HG03342 (cell line): ENCODE measurements at regions not wholly inside any gene's neighbourhood (a gene's known extent, or its start where the extent isn't known, plus 50 kb on each side); places are given as distances from the start of the nearest gene placed in this dataset.

Experiments used
- ATAC-seq: cut with Tn5 transposase; IDR thresholded peaks from one replicate; pipeline ENCODE4 v1.9.1; 2021; ENCODE audit warnings: mild to moderate bottlenecking, moderate library complexity; ENCODE audit not compliant: unreplicated experiment

GRCh38 chrX:39829965-39830364 is 267.8 kb downstream of the BCOR start:
- no peak for ATAC-seq

GRCh38 chrX:39830414-39830813 is 267.3 kb downstream of the BCOR start:
- ATAC-seq, result no peak

GRCh38 chrX:39832211-39832610 is 265.5 kb downstream of the BCOR start:
- ATAC-seq, result no peak

GRCh38 chrX:39834600-39834999 is 263.2 kb downstream of the BCOR start:
- no peak for ATAC-seq

- no peak for ATAC-seq
Observed at GRCh38 chrX:39835241-39835640, 262.5 kb downstream of the BCOR start.

- no peak for ATAC-seq
Observed at GRCh38 chrX:39835776-39836175, 262.0 kb downstream of the BCOR start.

- ATAC-seq, result no peak
Observed at GRCh38 chrX:39836802-39837420, 260.8 kb downstream of the BCOR start.

GRCh38 chrX:39837688-39838087 is 260.1 kb downstream of the BCOR start:
- ATAC-seq, result no peak

GRCh38 chrX:39839371-39839770 is 258.4 kb downstream of the BCOR start:
- no peak for ATAC-seq

DNA sequence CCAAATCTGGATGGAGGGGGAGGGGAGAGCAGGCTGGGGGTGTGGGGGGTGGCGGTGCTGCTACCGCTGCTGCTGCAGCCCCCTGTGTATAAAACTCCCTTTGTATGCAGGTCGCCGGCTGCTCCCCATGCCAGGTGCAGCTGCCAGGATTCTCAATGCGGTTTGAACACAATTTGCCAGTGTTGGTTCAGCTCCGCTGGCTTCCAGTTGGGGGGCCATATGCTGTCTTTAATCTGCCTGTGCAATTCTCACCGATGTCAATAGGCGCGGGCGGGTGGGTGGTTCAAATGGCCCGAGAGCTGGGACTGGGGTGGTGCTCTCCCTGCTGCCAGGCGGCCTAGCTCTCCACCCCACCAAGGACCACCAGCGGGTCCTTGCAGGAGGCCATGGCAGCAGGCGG is 257.6 kb downstream of the BCOR start:
- no peak for ATAC-seq

DNA sequence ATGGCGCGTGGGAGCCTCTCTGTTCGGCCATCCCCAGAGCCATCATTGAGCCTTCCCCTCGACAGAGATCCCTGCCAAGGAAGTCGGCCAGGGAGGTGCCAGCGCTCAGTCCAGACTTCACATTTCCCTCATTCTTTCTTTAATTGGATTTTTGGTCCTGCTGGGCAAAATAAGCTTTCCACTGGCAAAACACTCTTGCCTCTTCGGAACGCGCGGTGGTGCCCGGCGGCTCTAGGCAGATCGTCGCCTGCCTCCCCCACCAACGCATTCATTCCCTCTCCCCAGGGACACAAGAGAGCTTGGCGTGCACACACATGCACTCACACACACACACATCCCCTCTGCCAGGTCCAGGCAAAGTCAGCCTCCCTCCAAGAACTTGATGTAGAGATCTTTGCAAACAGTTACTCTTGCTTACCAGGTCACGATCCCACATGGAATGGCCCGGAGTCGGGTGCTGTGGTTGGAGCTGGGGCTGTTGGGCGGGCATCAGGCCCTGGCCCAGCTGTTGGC is 257.1 kb downstream of the BCOR start:
- ATAC-seq, result no peak

DNA sequence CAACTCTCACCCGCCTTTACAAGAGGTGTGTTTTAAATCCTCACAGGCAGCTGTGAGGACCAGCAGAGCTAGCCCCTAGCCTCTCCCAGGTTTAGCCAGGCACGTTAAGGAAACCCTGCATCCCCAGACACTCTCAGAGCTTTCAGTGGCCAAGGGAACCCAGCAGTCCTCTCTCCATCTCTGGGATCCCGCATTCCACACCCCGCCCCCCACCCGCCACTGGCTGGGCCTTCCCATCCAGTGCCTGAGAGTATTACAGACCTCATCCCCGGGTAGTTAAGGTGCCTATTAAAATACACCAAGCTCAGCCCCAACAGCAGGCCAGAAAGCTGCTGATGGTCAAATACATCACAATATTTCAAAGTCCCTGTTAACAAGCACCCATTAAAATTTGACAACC is 256.2 kb downstream of the BCOR start:
- no peak for ATAC-seq

DNA sequence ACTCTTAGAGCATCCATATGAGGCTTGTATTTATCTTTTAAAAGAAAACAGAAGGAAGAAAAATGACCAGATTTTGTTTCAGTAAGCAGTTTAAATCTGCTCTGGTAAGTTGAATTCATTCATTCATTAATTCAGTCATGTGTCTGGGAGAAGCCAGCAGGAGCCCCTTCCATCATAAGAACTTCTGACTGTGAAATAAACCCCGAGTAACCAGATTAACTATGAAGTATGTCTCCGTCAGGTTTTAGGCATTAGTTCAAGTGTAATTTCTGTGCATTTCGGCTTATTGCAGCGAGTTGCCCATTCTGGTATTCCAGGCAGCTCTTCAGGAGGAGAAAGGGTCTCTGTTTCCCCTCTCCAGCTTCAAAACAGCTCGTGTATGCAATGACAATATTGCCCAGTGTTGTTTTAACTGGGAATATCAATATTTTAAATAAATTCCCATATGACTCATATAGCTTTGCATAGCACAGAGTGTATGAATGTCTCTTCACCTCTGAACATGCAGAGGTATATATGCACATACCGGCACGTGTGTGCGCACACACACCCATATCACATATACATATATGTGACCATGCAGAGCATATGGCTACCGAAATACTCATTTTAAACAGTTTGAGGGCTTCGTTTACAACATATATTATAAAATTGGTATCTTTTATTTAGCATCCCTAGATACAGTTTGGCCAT is 255.3 kb downstream of the BCOR start:
- no peak for ATAC-seq

- no peak for ATAC-seq
Observed at GRCh38 chrX:39843318-39843717, 254.4 kb downstream of the BCOR start.

- ATAC-seq, result no peak
Observed at GRCh38 chrX:39845233-39845632, 252.5 kb downstream of the BCOR start.

DNA sequence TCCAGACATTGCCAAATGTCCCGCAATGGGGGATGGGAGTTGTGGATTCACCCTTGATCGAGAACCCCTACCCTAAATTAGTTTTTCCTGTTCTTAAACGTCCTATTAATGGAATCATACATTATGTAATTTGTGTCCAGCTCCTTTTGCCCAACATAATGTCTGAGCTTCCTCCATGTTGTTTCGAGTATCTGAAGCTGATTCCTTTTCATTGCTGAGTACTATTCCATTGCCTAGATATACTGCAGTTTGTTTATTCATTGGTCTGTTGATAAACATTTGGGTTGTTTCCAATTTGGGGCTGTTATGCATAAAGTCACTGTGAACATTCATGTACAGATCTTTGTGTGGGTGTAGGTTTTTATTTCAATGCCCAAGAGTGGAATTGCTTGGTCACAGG is 251.3 kb downstream of the BCOR start:
- ATAC-seq, result no peak

DNA sequence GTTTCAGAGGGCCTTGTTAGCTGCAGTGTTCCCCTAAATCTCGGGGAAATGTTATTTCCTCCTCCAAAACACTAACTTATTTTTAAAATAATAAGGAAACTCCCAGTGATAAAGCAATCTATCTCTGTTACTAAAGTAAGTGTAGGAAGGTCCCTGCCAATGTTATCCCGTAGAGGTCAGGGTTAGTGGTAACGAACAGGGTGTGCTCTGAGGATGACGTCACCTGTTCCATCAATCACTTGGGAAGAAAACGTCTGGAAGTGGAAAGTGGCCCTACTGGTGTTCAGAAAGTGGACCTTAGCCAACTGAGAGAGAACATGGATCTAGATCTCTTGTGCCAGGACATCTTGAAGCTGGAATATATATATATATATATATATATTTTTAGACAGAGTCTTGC is 249.5 kb downstream of the BCOR start:
- no peak for ATAC-seq

DNA sequence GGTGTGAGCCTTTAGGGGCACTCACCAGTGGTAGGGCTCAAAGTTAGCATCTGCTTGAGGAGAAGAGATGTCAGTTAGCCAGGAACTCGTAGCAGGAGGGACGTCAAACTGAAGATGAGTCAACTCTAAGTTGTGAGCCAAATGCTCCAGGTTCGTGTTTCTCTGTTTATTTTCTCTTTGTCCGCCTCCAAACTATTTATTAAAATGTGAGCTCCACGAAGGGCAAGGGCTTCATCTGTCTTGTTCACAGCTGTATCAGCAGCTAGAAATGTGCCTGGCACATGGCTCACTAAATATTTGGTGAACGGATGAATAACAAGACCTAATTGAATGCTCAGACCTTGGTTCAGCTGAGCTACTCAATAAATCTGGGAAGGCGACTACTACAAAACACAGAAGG is 248.9 kb downstream of the BCOR start:
- ATAC-seq, result no peak

DNA sequence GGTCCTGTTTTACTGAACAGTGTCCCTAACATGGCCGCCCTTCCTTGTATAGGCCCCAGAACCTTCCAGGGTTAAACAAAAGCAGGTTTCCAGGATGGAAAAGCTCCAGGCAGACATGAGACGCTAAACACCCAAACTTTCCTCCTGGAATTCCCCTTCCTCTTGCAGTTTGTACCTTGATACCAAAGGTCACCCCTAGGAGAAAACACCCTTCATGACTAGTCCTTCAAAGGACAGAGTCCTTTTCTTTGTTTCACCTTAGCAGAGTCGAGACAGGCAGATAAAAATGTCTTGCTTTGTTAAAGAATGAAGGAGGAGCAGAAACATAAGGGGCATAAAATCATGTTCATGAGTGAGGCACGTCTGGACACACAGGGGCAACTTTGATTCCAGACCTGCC is 247.5 kb downstream of the BCOR start:
- no peak for ATAC-seq

- ATAC-seq, result no peak
Observed at GRCh38 chrX:39850630-39851152, 247.1 kb downstream of the BCOR start.

GRCh38 chrX:39851745-39852455 is 245.9 kb downstream of the BCOR start:
- no peak for ATAC-seq

GRCh38 chrX:39852491-39852890 is 245.3 kb downstream of the BCOR start:
- ATAC-seq, result no peak
